Suprapubic skin (tissue), 4 donors: ENCODE measurements at regions not wholly inside any gene's neighbourhood (a gene's known extent, or its start where the extent isn't known, plus 50 kb on each side); places are given as distances from the start of the nearest gene placed in this dataset.

Source experiments
- DNase-seq, 2 donors: peaks; one replicate each; pipeline ENCODE4 v3.0.0-alpha.2; 2019; ENCODE audit warnings: low spot score in 2 of 2
- H3K27ac ChIP-seq: fragments of 200-600 bp; sonication (generic); one replicate; pipeline ENCODE4 v1.5.1; 2019
- H3K27me3 ChIP-seq: fragments of 200-600 bp; sonication (generic); one replicate; pipeline ENCODE4 v1.5.1; 2019
- H3K36me3 ChIP-seq: fragments of 200-600 bp; sonication (generic); one replicate; pipeline ENCODE4 v1.5.1; 2019
- H3K4me1 ChIP-seq: fragments of 200-600 bp; sonication (generic); one replicate; pipeline ENCODE4 v1.5.1; 2019
- H3K4me3 ChIP-seq: fragments of 200-600 bp; sonication (generic); one replicate; pipeline ENCODE4 v1.5.1; 2019; ENCODE audit warnings: mild to moderate bottlenecking
- H3K9me3 ChIP-seq: fragments of 200-600 bp; sonication (generic); one replicate; pipeline ENCODE4 v1.5.1; 2019
- CTCF ChIP-seq, 2 donors: fragments of 200-600 bp in 1 of 2; fragments of 450-650 bp in 1 of 2; sonication (generic) in 1 of 2; IDR thresholded peaks; one replicate each; pipeline ENCODE4 v1.5.1; 2016 to 2019; ENCODE audit warnings: antibody characterized with exemption in 2 of 2, mild to moderate bottlenecking in 1 of 2, moderate library complexity in 1 of 2
- EP300 ChIP-seq: sonication (generic); formaldehyde crosslinking; IDR thresholded peaks from one replicate; pipeline ENCODE4 v1.6.1; 2017; ENCODE audit warnings: antibody characterized with exemption
- POLR2A ChIP-seq, 2 donors: fragments of 450-650 bp; IDR thresholded peaks; one replicate each; pipeline ENCODE4 v1.6.1; 2017; ENCODE audit warnings: antibody characterized with exemption in 2 of 2, mild to moderate bottlenecking in 2 of 2, moderate library complexity in 2 of 2
- POLR2AphosphoS5 ChIP-seq, 3 donors: sonication (generic); formaldehyde crosslinking; IDR thresholded peaks; one replicate each; pipeline ENCODE4 v1.6.1; 2017; ENCODE audit warnings: antibody characterized with exemption in 3 of 3
- WGBS: methylation state at CpG from one replicate; pipeline ENCODE4 v1.1.5; 2018; 5-methylcytosine and 5-hydroxymethylcytosine counted together

DNA sequence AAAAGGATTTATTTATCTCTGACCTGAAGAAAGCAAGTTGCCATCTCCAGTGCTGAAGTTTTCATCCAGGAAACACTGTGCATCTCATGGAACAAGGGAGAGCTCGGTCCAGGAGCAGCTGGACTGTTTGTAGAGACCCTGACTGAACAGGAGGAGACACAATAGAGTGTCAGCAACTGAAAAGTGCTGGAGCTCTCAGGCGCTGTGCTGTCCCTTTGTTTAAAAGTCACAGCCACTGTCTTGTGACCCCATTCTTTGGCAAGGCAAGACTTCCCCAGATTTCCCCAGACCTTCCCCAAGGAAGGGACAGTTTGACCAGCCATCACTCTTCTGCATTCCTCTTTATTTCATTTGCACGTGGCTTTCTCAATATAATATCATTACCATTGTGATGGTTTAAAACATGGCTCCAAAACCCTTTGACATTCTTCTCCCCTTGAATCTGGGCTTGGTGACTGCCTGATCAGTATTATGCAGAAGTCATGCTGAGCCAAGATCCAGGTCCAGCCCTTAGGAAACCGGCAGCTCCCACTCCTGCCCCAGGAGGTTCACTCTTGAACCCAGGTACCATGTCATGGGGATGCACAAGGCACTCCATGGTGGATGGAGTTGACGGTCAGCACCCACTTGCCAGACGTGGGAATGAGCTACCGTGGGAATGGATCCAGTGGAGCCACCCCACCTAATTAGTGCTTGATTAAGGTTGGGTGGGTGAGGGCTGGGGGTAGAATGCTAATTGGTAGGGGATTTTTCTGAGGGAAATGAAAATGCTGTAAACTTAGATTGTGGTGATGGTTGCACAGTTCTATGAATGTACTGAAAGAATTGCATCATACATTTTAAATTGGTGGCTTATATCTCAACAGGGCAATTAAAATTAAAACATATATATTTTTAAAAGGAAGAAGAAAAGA, 497.9 kb upstream of the RAB6C start:
- DNase-seq, result no peak
- Histone ChIP-seq H3K27me3 (no peaks in the 10 kb centered on the region), H3K27ac (no peak overlapping the region), H3K9me3 (no peaks in the 10 kb centered on the region), H3K4me1 (no peaks in the 10 kb centered on the region), H3K36me3 (no peaks in the 10 kb centered on the region), H3K4me3 (no peak overlapping the region)
- 86% methylated on average over 7 of the region's 7 CpGs for WGBS
- TF ChIP-seq EP300 (no peak), POLR2AphosphoS5 (IDR thresholded peaks at IDR 0.05) (no peak), POLR2A (IDR thresholded peaks at IDR 0.05) (no peak), CTCF (IDR thresholded peaks at IDR 0.05) (no peak)

DNA sequence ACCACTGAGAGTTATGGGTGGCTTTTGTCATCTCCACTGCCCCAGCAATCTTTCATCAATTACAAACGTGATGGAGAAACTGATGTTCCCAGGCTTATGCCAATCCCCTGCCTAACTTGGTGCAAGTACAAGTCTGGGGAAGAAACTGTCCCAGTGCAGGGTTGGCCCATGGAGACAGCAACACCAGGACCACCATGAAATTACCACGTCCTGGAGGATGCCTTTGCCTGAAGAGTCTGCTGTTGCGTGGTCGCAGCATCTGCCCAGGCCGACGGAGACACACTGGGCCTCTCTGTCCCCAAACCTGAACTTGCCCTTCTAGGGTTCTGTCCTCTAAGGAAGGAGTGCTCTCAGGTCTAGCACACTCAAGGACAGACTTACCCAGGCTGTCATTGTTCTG, 496.8 kb upstream of the RAB6C start:
- no peaks in the 10 kb centered on the region for H3K27me3 ChIP-seq
- no peak overlapping the region for H3K4me3 ChIP-seq
- no peaks in the 10 kb centered on the region for H3K36me3 ChIP-seq
- no peak overlapping the region for H3K27ac ChIP-seq
- no peak for DNase-seq
- H3K9me3 ChIP-seq, result no peaks in the 10 kb centered on the region
- WGBS, result 85% methylated on average over 6 of the region's 6 CpGs
- no peaks in the 10 kb centered on the region for H3K4me1 ChIP-seq
- TF ChIP-seq CTCF (IDR thresholded peaks at IDR 0.05) (no peak), EP300 (no peak), POLR2AphosphoS5 (IDR thresholded peaks at IDR 0.05) (no peak), POLR2A (IDR thresholded peaks at IDR 0.05) (no peak)

GRCh38 chr2:129483366-129483765, 496.1 kb upstream of the RAB6C start:
- Histone ChIP-seq H3K4me3 (no peak overlapping the region), H3K4me1 (no peaks in the 10 kb centered on the region), H3K9me3 (no peaks in the 10 kb centered on the region), H3K27me3 (no peaks in the 10 kb centered on the region), H3K27ac (no peak overlapping the region), H3K36me3 (no peaks in the 10 kb centered on the region)
- no peak for TF ChIP-seq CTCF (IDR thresholded peaks at IDR 0.05)
- TF ChIP-seq EP300, result no peak
- no peak for TF ChIP-seq POLR2AphosphoS5 (IDR thresholded peaks at IDR 0.05)
- no peak for TF ChIP-seq POLR2A (IDR thresholded peaks at IDR 0.05)
- WGBS, result 80% methylated on average over 4 of the region's 4 CpGs
- DNase-seq, result no peak

DNA sequence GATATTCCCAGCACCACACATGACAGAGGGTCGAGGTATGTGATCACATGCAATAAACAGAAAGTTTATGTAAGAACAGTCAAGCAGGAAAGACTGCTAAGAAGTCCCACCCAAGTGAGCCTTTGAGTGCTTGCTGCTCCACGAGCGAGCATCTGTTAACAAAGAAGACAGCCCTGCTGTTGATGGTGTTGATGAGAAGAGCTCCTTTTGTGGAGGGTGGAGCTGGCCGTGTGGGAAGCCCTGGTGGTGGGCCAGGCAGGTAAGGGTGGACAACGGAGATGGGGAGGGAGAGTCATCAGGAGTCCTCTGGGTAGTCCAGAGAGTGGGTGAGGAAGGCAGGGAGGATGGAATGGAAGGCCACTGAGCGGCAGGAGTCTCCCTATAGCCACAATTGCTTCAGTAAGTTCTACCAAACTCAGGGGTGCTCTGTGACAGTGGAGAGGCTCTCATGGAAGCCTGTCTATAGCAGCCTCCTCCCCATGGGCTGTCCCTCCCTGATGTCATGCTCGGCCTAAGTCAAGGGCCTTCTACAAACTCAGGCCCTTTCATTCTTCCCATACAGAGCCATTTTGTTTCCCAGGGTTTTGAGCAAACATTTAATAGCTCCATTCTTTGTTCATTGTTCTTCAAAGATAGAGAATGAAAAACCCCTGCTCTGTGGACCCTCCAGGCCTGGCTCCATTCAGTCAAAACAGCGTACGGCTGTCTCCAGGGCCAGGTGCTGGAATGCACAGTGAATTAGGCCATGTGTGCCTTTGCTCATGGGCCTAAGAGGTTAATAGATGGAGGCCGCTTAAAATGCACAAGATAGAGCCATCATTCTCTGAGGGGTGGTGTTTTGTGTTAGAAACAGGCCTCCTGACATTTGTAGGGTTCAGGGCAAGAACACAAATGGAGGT, 494.2 kb upstream of the RAB6C start:
- no peak overlapping the region for H3K4me3 ChIP-seq
- no peaks in the 10 kb centered on the region for H3K9me3 ChIP-seq
- no peak overlapping the region for H3K27ac ChIP-seq
- TF ChIP-seq POLR2AphosphoS5 (IDR thresholded peaks at IDR 0.05) (no peak), EP300 (no peak), POLR2A (IDR thresholded peaks at IDR 0.05) (no peak), CTCF (IDR thresholded peaks at IDR 0.05) (no peak)
- no peak for DNase-seq
- 86% methylated on average over 10 of the region's 10 CpGs for WGBS
- H3K4me1 ChIP-seq, result no peaks in the 10 kb centered on the region
- H3K27me3 ChIP-seq, result no peaks in the 10 kb centered on the region
- no peaks in the 10 kb centered on the region for H3K36me3 ChIP-seq

DNA sequence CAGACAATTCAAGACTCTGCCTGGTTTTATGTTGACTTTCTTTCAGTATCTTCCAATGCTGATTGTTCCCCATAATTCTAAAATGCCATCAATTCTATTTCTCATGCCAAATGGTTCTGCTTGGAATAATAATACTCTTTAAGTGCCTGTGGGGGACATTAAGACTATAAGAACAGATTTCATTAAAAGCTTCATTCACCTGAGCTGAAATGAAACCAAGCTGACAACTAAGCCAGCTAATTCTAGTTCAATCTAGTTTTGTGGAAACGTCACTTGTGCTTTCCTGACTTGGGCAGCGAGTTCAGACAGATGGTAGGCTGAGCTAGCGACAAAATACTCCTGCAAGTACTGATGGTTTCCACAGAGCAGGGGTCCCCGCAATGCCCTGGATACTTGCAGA, 491.1 kb upstream of the RAB6C start:
- TF ChIP-seq EP300, result no peak
- TF ChIP-seq POLR2A (IDR thresholded peaks at IDR 0.05), result no peak
- TF ChIP-seq CTCF (IDR thresholded peaks at IDR 0.05), result no peak
- no peak for TF ChIP-seq POLR2AphosphoS5 (IDR thresholded peaks at IDR 0.05)

More for the DNA sequence above, 491.1 kb upstream of the RAB6C start:
- Histone ChIP-seq H3K36me3 (no peaks in the 10 kb centered on the region), H3K4me1 (no peaks in the 10 kb centered on the region), H3K4me3 (no peak overlapping the region), H3K9me3 (no peaks in the 10 kb centered on the region), H3K27ac (no peak overlapping the region), H3K27me3 (no peaks in the 10 kb centered on the region)
- no peak for DNase-seq
- 75% methylated on average over 4 of the region's 4 CpGs for WGBS
